ENCODE measurements at regions not wholly inside any gene's neighbourhood (a gene's known extent, or its start where the extent isn't known, plus 50 kb on each side); places are given as distances from the start of the nearest gene placed in this dataset.
"Not testable (repeated sequence)": the region's sequence is repeated elsewhere in the genome, so short reads cannot be mapped to it uniquely, and the experiment has no call there.

DNA sequence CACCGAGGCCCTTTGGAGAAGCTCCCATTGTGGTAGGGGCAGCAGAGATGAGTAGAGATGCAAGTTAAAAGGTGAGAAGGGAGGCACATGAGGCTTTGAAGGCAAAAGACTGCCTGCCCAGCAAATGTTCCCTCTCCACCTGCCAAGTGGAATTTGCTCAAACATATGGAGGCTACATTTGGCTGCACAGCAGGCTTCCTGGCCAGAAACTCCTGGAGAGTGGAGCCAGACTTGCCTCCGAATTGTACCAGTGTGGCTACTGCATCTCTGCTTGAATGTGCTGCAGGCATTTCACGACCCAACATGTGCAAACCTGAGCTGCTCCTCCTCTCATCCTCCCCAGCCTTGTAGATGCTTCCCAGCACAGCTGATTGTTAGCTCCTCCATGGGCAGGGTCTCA is 229.2 kb downstream of the ZNF621 start:
- in situ Hi-C loops (cut with MboI; ENCODE audit: low sequenced_read_pairs in 4 of 4): no loop called here

GRCh38 chr3:40754994-40755393 is 230.2 kb downstream of the ZNF621 start:
- ATAC-seq: no peak

More for the DNA sequence above, 229.2 kb downstream of the ZNF621 start:
- H3K36me3 ChIP-seq: no peaks in the 10 kb centered on the region
- H3K4me1 ChIP-seq: no peaks in the 10 kb centered on the region
- DNase-seq (no peak), ATAC-seq (no peak)
- H3K27ac ChIP-seq: no peak overlapping the region
- TF ChIP-seq CTCF (IDR thresholded peaks at IDR 0.05 in 4 of 5, conservative IDR thresholded peaks at IDR 0.05 in 1 of 5): no peak
- TF ChIP-seq POLR2A (IDR thresholded peaks at IDR 0.05): no peak
- no peaks in the 10 kb centered on the region for H3K27me3 ChIP-seq
- intact Hi-C loops (cut with DNase I; ENCODE audit: low total_unique reads): no loop called here
- no peak overlapping the region for H3K4me3 ChIP-seq
- H3K9me3 ChIP-seq: no peaks in the 10 kb centered on the region

GRCh38 chr3:40756500-40756899 is 231.7 kb downstream of the ZNF621 start:
- Histone ChIP-seq H3K36me3 (no peaks in the 10 kb centered on the region), H3K27me3 (no peaks in the 10 kb centered on the region), H3K9me3 (no peaks in the 10 kb centered on the region), H3K4me3 (no peak overlapping the region), H3K4me1 (no peaks in the 10 kb centered on the region), H3K27ac (no peak overlapping the region)
- intact Hi-C loops (cut with DNase I; ENCODE audit: low total_unique reads): no loop called here
- in situ Hi-C loops (cut with MboI; ENCODE audit: low sequenced_read_pairs in 4 of 4): no loop called here
- no peak for ATAC-seq
- DNase-seq: no peak
- TF ChIP-seq POLR2A (IDR thresholded peaks at IDR 0.05) (no peak), CTCF (IDR thresholded peaks at IDR 0.05 in 4 of 5, conservative IDR thresholded peaks at IDR 0.05 in 1 of 5) (no peak)

More at GRCh38 chr3:40754994-40755393, 230.2 kb downstream of the ZNF621 start:
- Histone ChIP-seq H3K27me3 (no peaks in the 10 kb centered on the region), H3K36me3 (no peaks in the 10 kb centered on the region), H3K4me1 (no peaks in the 10 kb centered on the region), H3K27ac (no peak overlapping the region), H3K9me3 (no peaks in the 10 kb centered on the region), H3K4me3 (no peak overlapping the region)
- TF ChIP-seq CTCF (IDR thresholded peaks at IDR 0.05 in 4 of 5, conservative IDR thresholded peaks at IDR 0.05 in 1 of 5) (no peak), POLR2A (IDR thresholded peaks at IDR 0.05) (no peak)
- intact Hi-C loops (cut with DNase I; ENCODE audit: low total_unique reads) (no loop called here), in situ Hi-C loops (cut with MboI; ENCODE audit: low sequenced_read_pairs in 4 of 4) (no loop called here)
- no peak for DNase-seq

DNA sequence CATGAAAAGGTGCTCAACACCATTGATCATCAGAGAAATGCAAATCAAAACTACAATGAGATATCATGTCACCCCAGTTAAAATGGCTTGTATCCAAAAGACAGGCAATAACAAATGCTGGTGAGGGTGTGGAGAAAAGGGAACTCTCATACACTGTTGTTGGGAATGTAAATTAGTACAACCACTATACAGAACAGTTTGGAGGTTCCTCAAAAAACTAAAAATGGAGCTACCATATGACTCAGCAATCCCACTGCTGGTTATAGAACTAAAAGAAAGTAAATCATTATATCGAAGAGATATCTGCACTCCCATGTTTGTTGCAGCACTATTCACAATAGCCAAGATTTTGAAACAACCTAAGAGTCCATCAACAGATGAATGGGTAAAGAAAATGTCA is 238.0 kb downstream of the ZNF621 start:
- H3K27ac ChIP-seq; ATAC-seq; H3K4me3 ChIP-seq; H3K36me3 ChIP-seq; H3K27me3 ChIP-seq; in situ Hi-C loops (cut with MboI; ENCODE audit: low sequenced_read_pairs in 4 of 4); H3K4me1 ChIP-seq; DNase-seq; intact Hi-C loops (cut with DNase I; ENCODE audit: low total_unique reads); H3K9me3 ChIP-seq: not testable (repeated sequence)

DNA sequence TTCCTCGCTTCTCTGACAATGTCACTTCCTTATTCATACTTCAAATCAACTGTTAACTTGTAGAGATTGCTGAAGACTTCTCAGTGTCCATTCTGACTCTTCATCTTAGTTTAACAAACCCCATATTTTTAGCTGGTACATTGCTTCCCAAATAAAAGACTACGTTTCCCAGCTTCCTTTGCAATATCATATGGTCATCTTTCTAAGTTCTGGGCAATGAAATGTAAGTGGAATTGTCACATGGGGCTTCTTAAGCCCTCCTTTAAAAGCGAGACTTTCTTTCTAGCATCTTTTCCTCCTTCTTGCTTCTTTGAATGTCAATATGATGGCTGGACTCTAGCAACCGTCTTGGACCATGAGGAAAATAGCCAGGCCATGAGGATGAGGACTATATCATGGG is 239.0 kb downstream of the ZNF621 start:
- TF ChIP-seq POLR2A (IDR thresholded peaks at IDR 0.05) (no peak), CTCF (IDR thresholded peaks at IDR 0.05 in 4 of 5, conservative IDR thresholded peaks at IDR 0.05 in 1 of 5) (no peak)
- Histone ChIP-seq H3K4me1 (no peaks in the 10 kb centered on the region), H3K27ac (no peak overlapping the region), H3K36me3 (no peaks in the 10 kb centered on the region), H3K9me3 (no peaks in the 10 kb centered on the region), H3K27me3 (no peaks in the 10 kb centered on the region), H3K4me3 (no peak overlapping the region)
- intact Hi-C loops (cut with DNase I; ENCODE audit: low total_unique reads): no loop called here
- ATAC-seq (no peak), DNase-seq (no peak)
- in situ Hi-C loops (cut with MboI; ENCODE audit: low sequenced_read_pairs in 4 of 4): no loop called here
